GM23248 (cell line): ENCODE measurements at regions not wholly inside any gene's neighbourhood (a gene's known extent, or its start where the extent isn't known, plus 50 kb on each side); places are given as distances from the start of the nearest gene placed in this dataset.

Experiments
- EZH2 ChIP-seq: fragments of 200-600 bp; sonication (generic); IDR thresholded peaks from 2 replicates; pipeline ENCODE4 v1.6.1; 2018; ENCODE audit warnings: antibody characterized with exemption, mild to moderate bottlenecking; ENCODE audit not compliant: insufficient read depth, poor library complexity, severe bottlenecking
- EZH2phosphoT487 ChIP-seq: fragments of 200-600 bp; sonication (generic); IDR thresholded peaks from 2 replicates; pipeline ENCODE4 v1.6.1; 2018; ENCODE audit warnings: antibody characterized with exemption, moderate library complexity, mild to moderate bottlenecking, low read depth; ENCODE audit not compliant: insufficient read depth

DNA sequence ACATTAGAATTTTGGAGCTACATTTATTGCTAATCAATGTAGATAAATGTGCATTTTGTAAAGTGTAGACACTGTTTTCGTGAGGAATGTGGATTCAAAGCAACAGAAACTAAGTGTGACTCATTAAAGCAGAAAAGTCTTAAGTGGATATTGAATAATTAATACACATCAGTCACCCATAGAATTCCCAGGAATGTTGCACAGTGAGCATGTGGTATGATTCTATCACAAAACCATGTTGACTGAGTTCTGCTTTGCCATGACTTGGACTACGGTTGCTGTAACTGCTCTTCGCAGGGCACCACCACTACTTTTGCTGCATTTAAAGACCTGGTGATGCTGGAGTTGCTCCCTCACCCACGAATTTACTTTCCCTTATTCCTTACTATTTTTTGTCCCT, 471.8 kb downstream of the KCNT2 start:
- TF ChIP-seq EZH2 (no peak), EZH2phosphoT487 (no peak)
